Heart left ventricle (tissue), 13 donors: ENCODE measurements at regions not wholly inside any gene's neighbourhood (a gene's known extent, or its start where the extent isn't known, plus 50 kb on each side); places are given as distances from the start of the nearest gene placed in this dataset.

Source experiments
- CTCF ChIP-seq, 12 donors: fragments of 200-600 bp; sonication (generic) in 4 of 12; IDR thresholded peaks; one replicate each; pipeline versions ENCODE4 v1.5.0 to v1.8.0; 2018 to 2022; ENCODE audit warnings: antibody characterized with exemption in 12 of 12, mild to moderate bottlenecking in 5 of 12
- POLR2A ChIP-seq, 2 donors: fragments of 450-650 bp; IDR thresholded peaks; one replicate each; pipeline ENCODE4 v1.6.1; 2017; ENCODE audit warnings: antibody characterized with exemption in 2 of 2, mild to moderate bottlenecking in 2 of 2, moderate library complexity in 2 of 2
- donor health status: ischemic (EF 13 %, LVEDD 7.1; RV severe dilation, severe dysfunction).
- donor health status: DM: no; HTN: yes; CAD: no.
- donor health status: DM: no; HTN: no; CAD: no.
- donor health status: ischemic (EF 25% LVEDD 6.9; RV normal size, moderate dysfunction).
- donor health status: ischemic (EF 25% LVEDD 5.7; RV mildly dilated, moderate dysfunction).
- donor health status: ischemic (EF 35%, LVEDD 5.7; RV mildly dilated, moderate dysfunction).
- donor health status: nonischemic (EF 11% LVEDD 7.7; RV severe dilation, severe dysfunction).
- donor health status: DM: yes; HTN: yes; CAD: no.
- donor health status: PGD.
- donor health status: ischemic (EF 29% LVEDD 5.4; RV normal size, mild dysfunction).
- donor health status: nonischemic (EF 23%, LVEDD 6.1; RV moderate dilation, normal function).

GRCh38 chr10:47187592-47187991 is 112.4 kb upstream of the GDF10 start:
- TF ChIP-seq POLR2A (IDR thresholded peaks at IDR 0.05) (no peak), CTCF (IDR thresholded peaks at IDR 0.05) (no peak)
